Stimulated activated CD4-positive, alpha-beta T cell treated with anti-CD3 and anti-CD28 coated beads, TNF-alpha, amount 100 ng/mL, for 24 hours (primary cell): ENCODE measurements at regions not wholly inside any gene's neighbourhood (a gene's known extent, or its start where the extent isn't known, plus 50 kb on each side); places are given as distances from the start of the nearest gene placed in this dataset.

Experiments used
- DNase-seq, 3 experiments: peaks; one replicate each; pipeline ENCODE4 v3.0.0-alpha.2; 2020; ENCODE audit warnings: low read depth in 3 of 3

DNA sequence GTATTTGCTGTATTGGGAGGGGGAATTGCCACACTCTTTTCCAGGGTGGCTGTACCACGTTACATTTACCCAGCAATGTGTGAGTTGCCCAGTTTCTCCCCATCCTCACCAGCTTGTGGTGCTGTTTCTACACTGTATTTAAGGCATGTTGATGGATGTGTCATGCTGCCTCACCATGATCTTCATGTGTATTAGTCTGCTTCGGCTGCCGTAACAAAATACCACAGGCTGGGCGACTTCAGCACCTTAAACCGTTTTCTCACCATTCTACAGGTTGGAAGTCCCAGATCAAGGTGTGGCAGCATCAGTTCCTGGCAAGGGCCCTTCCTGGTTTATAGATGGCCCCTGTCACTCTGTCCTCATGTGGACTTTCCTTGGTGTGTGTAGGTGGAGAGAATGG lies 169.7 kb downstream of the IGLL1 start:
- no peak for DNase-seq

- no peak for DNase-seq
Measured at GRCh38 chr22:23409976-23410375, 170.1 kb downstream of the IGLL1 start.

DNA sequence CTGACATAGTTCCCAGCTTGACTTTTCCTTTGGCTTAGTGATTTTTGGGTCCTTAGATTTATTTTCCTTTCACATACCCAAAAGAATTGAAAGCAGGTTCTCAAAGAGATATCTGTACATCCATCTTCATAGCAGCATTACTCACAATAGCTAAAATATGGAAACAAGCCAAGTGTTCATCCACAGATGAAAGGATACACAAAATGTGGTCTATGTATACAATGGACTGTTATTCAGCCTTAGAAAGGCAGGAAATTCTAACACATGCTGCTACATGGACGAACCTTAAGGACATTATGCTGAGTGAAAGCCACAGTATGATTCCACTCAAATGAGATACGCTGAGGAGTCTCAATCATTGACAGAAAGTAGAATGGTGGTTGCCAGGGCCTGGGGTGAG lies 171.8 kb downstream of the IGLL1 start:
- DNase-seq = no peak

- no peak for DNase-seq
Measured at GRCh38 chr22:23405366-23405851, 174.7 kb downstream of the IGLL1 start.

- DNase-seq = no peak
Measured at GRCh38 chr22:23404689-23405365, 175.3 kb downstream of the IGLL1 start.

DNA sequence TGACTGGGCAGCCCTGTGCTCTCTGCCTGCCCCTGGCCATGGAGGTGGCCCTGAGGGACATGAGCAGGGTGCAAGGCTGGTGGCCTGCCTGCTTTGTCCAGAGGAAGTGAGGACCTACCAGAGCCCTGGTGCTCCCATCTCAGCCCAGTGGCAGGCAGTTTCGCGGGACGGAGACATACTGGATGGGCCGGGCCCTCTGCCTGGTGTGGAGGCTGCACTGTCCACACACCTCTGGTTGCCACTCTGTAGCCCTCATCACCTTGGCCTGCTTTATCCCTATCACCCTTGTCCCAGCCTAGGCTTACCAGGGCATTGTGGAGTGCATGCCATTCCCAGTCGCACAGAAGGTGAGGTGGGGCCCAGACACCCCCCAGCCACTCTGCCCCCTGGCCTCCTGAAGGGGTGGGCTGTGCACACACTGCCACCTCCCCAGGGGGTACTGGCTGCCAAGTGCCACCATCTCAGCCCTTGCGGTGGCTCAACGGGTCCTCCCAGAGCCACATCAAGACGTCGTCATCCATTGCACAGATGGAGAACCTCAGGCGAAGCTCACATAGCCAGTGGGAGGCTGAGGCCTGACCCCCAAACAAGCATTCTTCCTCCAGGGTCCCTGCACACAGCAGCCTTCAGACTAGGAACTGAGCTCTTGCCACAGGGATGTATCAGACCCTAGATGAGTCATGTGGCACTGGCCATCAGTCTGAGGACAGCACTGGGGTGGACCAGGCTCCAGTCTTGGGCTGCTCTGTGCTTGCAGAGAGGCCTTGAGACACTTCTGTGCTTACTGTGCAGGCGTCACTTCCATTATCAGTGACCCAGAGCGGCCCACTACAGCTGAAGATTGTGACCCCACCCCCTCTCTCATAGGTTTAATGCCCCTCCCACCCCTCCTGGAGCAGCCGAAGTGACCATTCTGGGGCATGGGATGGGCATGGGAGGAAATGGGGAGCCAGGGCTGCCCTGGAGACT lies 176.1 kb downstream of the IGLL1 start:
- no peak for DNase-seq

- DNase-seq = no peak
Measured at GRCh38 chr22:23403152-23403719, 176.9 kb downstream of the IGLL1 start.

DNA sequence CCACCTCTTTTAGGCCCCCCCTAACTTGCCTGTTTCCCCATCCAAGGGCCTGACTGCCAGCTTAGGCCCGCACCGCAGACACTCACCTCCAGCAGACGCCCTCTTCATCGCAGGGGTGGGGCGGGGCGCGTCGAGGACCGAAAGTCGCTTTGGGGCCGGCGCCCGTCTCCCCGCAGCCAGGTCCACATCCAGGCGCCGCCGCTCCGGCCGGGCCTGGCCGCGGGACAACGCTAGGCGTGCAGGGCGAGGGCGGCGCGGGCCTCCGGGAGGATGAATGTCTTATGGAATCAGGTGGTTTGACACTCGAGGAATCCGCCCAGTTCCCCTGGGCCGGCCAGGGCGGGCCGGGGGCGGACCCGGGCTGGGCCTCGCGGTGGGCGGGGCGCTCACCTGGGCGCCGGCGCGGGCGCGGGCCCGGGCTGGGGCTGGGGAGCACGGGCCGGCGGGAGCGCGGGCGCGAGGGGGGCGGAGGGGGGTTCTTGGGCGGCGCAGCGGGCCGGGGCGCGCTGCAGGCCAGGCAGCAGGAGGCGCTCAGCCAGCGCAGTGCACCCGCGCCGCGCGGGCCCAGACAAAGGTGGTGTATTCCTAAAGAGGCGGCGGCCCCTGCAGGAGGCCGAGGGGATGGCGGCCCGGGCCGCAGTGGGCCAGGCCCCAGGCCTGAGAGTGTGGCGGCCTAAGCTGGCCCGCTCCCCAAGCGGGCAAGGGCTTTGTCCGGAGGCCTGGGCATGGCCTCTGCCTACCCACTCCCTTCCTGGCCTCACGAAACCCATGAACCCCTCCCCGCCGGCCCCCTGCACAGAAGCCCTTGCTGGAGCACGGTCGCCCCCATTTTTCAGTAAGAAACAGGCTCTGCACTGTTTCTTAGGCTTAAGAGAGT lies 177.6 kb downstream of the IGLL1 start:
- peak in 2 of 3 experiments; percentile 27 to 58 for DNase-seq

DNA sequence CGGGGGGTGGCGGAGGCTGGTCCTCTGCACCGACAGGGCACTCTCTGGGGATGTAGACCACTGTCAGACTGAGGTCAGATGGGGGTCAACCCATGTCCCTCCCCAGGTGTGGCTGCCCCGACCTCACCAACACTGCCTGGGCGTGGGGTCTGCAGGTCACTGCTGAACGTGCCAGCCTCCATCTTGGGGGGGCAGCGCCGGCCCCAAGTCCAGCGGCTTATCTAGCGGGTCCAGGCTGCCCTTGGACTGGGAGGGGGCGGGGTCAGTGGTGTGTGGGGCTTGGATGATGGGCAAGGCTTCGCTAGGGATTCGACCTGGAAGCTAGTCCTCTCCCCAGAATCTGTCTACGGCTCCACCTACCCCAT lies 178.2 kb downstream of the IGLL1 start:
- no peak for DNase-seq

GRCh38 chr22:23401111-23401909 lies 178.8 kb downstream of the IGLL1 start:
- no peak for DNase-seq

DNA sequence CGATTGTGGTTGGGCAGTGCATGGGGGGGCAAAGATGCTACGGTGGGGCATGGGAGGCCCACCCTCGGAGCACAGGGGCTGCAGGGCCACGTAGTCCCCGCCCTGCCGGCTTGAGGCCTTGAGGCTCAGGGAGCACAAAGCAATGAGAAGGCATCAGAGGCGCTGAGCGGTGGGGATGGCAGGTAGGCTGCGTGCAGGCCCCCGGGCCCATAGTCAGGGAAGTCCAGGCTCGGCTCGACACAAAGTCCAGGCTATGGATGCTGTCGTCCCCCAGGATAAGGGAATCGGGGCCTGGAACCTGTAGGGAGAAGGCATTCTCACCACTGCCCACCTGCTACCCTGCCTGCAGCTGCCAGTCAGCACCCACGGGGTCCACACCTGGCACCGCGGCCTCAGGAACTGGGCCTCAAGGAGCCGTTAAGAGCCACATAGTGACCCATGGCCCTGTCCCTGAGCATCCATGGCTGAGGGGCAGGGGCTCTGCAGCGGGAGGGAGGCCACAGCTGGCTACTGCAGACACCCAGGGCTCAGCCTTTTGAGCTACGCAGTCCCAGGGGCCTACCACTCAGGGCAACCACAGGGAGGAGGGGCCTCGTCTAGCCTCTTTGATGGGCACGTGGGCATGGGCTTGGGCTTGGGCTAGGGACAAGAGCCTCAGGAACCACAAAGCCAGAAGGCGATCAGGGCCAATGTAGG lies 179.7 kb downstream of the IGLL1 start:
- no peak for DNase-seq

DNA sequence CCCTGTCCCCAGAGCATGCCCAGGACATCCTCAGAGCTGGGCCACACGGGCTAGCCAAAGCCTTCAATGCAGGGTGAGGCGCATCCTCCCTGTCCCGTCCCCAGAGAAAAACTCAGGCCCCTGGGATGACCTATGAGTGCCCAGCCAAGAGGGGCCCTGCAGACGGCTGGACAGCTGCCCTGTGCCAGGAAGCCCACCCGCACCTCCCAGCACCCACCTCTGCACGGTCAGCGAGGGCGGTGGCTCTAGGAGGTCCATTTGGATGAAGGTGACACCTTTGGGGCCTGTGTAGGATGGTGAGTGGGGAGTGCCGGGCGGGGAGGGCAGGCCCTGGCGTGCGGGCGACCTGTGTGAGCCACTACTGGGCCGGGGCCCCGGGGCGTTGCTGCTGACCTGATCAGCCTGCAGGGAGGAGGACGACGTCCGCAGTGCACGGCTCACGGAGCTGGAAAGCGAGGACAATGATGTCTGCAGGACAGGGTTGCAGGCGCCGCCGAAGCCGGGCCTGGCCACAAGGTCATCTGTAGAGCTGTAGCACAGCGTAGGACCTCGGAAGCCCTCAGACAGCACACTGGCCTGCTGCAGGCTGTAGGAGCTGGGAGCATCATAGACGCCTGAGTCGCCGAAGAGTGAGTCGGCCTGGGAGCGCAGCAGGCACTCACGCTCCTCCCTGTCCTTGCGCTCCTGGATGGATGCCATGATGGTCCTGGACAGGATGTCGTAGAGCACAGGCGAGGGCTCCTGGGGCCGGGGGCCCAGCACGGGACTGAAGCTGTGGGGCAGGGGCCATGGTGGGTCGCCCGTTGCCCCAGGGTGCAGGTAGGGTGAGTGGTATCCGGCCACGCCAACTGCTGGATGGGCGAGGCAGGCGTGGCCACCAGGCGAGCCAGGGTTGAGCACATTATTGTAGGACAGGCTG lies 180.5 kb downstream of the IGLL1 start:
- no peak for DNase-seq

GRCh38 chr22:23398701-23399366 lies 181.3 kb downstream of the IGLL1 start:
- DNase-seq = no peak

DNA sequence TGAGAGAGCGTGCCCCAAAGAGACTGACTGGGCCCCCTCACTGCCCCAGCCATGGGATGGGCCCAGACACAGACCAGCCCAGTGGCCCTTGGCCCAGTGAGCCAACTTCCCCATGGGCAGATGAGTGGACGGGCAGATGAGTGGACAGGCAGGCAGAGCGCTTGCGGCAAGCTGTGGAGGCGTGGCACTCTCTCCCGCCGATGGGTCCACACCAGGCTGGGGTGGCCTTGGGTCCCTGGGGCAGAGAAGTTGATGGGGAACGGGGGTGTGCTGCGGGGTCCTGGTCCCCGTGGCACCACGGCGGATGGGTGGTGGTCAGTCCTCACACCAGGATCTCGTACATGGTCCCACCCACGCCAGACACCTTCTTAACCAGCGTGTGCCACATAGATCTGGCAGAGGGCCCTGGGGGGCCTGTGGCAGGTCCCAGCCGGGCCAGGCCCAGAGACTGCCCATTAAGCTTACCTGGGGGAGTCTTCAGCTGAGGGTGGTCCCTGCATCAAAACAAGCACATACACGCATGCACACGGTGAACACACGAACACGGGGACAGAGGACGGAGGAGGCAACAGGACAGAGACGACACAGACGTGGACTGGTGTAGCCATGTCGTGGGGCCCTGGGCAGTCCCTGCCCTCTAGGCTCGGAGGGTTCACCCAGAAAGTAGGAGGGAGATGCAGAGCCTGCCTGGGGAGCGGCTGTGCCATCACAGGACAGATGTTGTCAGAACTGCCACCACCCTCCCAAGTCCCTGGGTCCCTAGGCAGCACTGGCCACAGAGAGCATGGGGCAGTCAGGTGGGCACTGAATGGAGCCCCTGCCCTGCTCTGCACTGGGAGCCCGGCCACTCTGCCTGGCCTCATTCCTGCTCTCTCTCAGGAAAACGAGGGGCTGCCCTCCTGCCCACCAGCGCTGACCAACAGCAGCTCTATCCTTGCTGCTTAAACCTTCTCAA lies 182.2 kb downstream of the IGLL1 start:
- DNase-seq = no peak

GRCh38 chr22:23397008-23397612 lies 183.0 kb downstream of the IGLL1 start:
- no peak for DNase-seq

DNA sequence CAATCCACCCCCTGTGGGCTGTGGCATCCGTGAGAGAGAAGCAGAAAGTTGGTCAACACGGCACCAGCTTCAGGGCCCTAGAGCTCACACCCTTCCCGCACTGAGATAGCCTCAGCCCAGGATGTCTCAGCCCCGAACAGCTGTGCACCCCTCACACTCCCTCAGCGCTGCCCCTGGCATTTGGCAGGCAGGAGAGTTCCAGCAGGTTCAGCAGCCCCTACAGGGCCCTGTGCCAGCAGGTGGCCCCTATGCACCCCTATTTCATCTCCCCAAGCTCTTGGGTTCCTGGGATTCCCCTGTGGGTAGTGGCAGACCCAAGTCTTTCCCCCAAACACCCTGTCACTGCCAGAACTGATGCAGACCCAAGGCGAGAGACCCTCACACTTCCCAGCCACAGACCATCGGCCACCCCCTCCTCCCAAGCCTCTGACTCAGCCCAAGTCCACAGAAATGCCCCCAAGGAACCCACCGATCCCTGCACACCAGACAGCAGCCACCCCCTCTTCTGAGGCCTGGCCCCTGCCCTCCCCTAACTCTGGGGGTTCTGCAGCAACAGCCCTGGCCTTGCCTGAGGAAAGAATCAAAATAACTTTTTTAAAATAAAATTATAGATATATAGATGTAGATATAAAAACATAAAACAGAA lies 183.6 kb downstream of the IGLL1 start:
- no peak for DNase-seq
